ENCODE measurements at regions not wholly inside any gene's neighbourhood (a gene's known extent, or its start where the extent isn't known, plus 50 kb on each side); places are given as distances from the start of the nearest gene placed in this dataset.

DNA sequence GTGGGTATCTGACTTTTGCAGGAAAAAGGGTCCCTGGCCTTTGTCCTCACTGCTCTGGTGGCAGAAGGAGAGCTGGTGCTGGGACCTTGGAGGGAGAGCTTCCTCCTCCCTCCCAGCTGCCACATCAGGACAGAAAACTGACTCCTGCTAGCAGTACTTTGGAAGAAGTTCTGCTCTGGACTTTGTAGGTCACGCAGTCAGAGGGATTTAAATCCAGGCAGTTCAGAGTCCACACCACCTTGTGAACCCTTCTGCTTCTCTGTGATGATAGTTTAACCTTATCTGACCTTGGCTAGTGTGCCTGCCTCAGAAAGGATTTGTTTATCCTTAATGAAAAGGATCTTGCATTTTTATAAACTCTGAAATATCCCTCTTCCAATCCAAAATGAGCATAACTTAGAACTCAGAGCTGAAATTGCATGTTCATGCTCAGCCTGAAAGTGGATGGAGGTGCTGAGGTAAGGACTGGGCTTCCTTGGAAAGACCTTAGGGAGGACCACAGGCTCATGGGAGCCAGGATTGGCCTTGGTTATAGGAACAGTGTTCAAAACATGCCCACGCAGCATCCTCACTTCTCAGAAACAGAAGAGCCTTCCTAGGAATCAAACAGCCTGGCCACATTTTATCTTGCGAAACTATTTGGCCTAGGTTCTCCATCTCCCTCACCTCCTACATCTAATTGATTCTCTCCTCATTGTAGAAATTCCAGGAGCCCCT is 123.9 kb upstream of the SASH1 start:
- no peaks in the 10 kb centered on the region for H3K36me3 Mint-ChIP-seq (ENCODE audit: insufficient read depth)
- DNase-seq (no peak), ATAC-seq (no peak)
- no peaks in the 10 kb centered on the region for H3K4me1 Mint-ChIP-seq (ENCODE audit: low read depth)
- no peaks in the 10 kb centered on the region for H3K9me3 Mint-ChIP-seq
- H3K4me3 Mint-ChIP-seq = no peak overlapping the region
- H3K27me3 Mint-ChIP-seq (ENCODE audit: low read depth) = peaks cover 31% of the 10 kb centered on the region

DNA sequence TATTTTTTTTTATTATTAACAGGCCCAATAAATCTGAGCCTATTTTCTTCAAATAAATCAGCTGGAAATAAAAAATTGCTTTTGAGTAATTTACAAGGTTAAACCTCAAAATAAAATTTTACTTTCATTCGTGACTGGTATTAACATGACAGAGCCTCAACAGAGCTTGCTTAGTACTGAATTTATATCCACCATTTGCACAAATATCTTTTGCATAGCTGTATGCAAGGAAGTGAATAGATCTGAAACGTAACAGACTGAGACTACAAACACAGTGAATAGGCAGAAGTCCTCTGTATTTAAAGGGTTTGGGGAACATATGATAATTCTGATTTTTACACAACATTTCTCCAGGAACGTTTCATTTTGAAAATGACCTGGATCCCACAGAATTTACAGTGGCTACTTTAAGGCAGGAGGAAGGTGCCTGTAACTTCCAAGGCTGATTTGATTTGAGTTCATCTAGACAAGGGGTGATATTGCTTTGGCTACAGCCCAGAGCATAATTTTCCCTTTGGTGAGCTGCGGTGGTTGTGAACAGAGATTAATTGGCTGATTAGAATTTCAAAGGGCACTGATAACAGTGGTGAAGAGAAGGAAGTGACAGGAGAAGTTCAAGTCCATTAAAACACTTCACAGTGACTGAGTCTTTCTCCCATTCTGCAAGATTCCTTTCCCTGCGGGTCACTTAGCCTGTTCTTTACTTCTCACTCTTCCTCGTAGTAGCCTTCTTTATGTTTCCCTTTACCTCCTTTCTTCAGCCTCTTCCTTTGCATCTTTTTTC is 121.2 kb upstream of the SASH1 start:
- H3K27me3 Mint-ChIP-seq (ENCODE audit: low read depth) = peaks cover 29% of the 10 kb centered on the region
- H3K4me3 Mint-ChIP-seq = no peak overlapping the region
- ATAC-seq (no peak), DNase-seq (no peak)
- no peaks in the 10 kb centered on the region for H3K9me3 Mint-ChIP-seq
- H3K4me1 Mint-ChIP-seq (ENCODE audit: low read depth) = no peaks in the 10 kb centered on the region
- no peaks in the 10 kb centered on the region for H3K36me3 Mint-ChIP-seq (ENCODE audit: insufficient read depth)

DNA sequence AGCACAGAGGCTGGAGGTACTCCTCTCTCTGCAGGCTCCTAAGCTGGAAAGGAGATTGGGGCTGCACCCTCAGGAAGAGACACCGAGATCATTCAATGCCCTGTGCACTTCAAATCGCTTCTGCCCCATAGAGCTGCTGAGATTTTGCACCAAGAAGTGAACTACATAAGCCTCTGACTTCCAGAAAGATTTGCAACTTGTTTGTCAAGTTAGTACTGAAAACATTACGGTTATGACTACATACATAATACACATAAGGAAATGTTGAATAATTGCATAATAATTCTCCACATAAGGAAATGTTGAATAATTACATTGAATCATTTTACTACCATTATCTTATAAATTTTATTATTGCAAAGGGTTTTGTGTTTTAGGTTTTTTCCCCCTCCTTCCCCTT is 120.3 kb upstream of the SASH1 start:
- Mint-ChIP-seq H3K4me1 (ENCODE audit: low read depth) (no peaks in the 10 kb centered on the region), H3K9me3 (no peaks in the 10 kb centered on the region), H3K27me3 (ENCODE audit: low read depth) (peaks cover 25% of the 10 kb centered on the region), H3K4me3 (no peak overlapping the region), H3K36me3 (ENCODE audit: insufficient read depth) (no peaks in the 10 kb centered on the region)
- DNase-seq = no peak
- no peak for ATAC-seq

DNA sequence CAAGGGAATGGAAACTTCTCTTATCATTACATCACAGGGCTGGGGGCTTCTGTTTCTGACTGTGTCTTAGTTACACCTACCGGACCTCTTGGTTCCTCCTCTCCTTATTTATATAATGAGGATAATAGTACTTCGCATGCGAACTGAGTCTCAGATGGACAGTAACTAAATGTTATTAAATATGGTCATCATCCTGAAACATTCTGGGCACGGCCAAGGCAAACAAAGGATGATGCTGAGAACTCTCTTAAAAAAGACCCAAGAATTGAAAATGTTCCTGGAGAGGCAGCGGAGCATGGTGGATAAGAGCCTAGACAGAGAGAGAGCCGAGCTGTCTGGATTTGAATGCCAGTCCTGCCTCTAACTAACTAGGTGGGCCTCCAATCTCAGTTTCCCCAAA is 119.8 kb upstream of the SASH1 start:
- H3K36me3 Mint-ChIP-seq (ENCODE audit: insufficient read depth) = no peaks in the 10 kb centered on the region
- ATAC-seq (no peak), DNase-seq (no peak)
- no peak overlapping the region for H3K4me3 Mint-ChIP-seq
- H3K4me1 Mint-ChIP-seq (ENCODE audit: low read depth) = no peaks in the 10 kb centered on the region
- peaks cover 29% of the 10 kb centered on the region for H3K27me3 Mint-ChIP-seq (ENCODE audit: low read depth)
- H3K9me3 Mint-ChIP-seq = no peaks in the 10 kb centered on the region

DNA sequence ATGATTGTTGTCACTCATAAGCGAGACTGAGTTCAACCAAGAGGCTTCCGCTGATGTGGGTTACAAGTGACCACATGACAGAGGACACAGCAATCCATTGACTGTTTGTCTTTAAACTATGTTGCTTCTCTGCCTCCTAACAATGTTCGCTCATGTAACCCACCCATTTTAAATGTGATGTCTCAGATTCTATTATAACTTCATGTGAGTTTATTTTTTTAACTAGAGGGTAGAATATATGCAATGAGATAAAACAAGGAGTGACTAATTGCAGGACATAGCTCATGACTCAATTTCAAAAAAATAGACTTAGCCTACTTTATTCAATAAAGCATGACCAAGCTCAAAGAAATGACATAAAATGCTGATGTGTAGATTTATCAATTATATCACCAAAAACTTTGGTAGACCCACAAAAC is 119.2 kb upstream of the SASH1 start:
- Mint-ChIP-seq H3K9me3 (no peaks in the 10 kb centered on the region), H3K4me1 (ENCODE audit: low read depth) (no peaks in the 10 kb centered on the region), H3K4me3 (no peak overlapping the region), H3K36me3 (ENCODE audit: insufficient read depth) (no peaks in the 10 kb centered on the region), H3K27me3 (ENCODE audit: low read depth) (peaks cover 29% of the 10 kb centered on the region)
- DNase-seq (no peak), ATAC-seq (no peak)

DNA sequence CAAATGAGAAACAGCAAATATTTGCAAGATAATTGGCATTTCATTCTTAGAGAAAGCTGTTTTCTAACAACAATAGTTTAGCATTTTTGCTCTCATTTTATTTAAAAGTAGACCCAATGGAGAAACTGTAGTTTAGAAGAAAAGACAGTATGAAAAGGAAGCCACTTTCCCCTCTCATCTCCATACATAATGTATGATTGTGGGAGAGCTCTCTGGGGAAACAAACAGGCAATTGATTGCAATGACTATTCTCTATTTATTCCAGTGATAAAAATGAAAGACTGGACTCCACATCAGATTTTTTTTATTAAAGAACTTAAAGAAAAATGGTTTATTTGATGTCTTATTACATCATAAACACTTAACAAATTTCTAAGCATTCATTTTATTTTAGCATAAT is 116.8 kb upstream of the SASH1 start:
- no peak for DNase-seq

DNA sequence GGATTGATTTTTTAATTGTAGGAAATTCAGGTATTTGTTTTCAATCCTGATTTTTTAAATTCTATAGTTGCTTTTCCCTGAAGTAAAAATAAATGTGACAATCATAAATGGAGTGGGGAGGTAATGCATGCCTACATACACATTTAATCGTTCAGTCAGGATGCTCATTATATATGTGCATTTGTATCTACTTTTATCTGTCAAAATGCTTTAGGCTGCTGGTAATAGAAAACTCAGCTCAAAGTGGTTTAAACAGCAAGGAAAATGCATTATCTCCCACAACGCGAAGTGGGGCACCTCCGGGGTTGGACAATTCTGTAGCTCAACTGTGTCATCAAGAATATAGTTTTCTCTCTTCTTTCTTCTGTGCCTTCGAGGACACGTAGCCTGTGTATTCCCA is 116.4 kb upstream of the SASH1 start:
- Mint-ChIP-seq H3K4me1 (ENCODE audit: low read depth) (no peaks in the 10 kb centered on the region), H3K27me3 (ENCODE audit: low read depth) (peaks cover 22% of the 10 kb centered on the region), H3K9me3 (no peaks in the 10 kb centered on the region), H3K4me3 (no peak overlapping the region), H3K36me3 (ENCODE audit: insufficient read depth) (no peaks in the 10 kb centered on the region)
- DNase-seq = no peak
- no peak for ATAC-seq

More for the DNA sequence above, 116.8 kb upstream of the SASH1 start:
- Mint-ChIP-seq H3K4me3 (no peak overlapping the region), H3K9me3 (no peaks in the 10 kb centered on the region), H3K36me3 (ENCODE audit: insufficient read depth) (no peaks in the 10 kb centered on the region), H3K27me3 (ENCODE audit: low read depth) (peaks cover 24% of the 10 kb centered on the region), H3K4me1 (ENCODE audit: low read depth) (no peaks in the 10 kb centered on the region)
- no peak for ATAC-seq

DNA sequence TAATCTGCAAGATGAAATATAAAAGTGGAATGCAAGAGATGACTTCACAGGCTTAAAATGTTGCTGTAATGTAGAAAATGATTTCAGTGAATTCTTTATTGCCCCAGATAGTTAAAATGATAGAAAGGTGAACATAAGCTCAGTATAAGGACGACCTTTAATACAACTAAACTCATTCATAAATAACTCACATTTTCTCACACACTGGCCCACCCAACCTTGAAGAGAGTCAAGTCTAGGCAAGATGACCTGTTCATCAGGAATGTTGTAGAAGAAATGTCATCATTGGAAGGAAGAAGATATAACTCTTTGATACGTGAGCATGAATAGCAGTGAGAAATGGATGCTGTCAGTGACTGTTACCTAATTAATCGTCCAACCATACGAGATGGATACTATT is 111.1 kb upstream of the SASH1 start:
- no peak for ATAC-seq
- H3K36me3 Mint-ChIP-seq (ENCODE audit: insufficient read depth) = no peaks in the 10 kb centered on the region

DNA sequence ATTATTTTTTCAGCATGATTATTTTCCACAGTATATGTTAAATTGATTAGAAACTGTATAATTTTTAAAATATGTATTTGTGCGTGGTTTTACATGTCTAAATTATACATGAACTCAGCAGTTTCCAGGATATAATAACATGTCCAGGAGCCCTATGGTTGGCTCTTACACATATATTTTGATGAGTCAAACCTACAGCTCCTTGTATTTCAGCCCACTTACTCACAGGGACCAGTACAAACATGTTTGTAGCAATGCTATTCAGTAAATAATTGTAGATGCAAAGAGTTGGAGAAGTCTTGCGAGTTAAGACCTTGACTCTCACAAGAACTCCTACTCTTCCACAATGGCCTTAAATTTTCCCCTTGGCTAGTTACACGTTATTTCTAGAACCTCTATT is 107.2 kb upstream of the SASH1 start:
- Mint-ChIP-seq H3K27me3 (ENCODE audit: low read depth) (peaks cover 21% of the 10 kb centered on the region), H3K4me3 (no peak overlapping the region), H3K9me3 (no peaks in the 10 kb centered on the region), H3K36me3 (ENCODE audit: insufficient read depth) (no peaks in the 10 kb centered on the region), H3K4me1 (ENCODE audit: low read depth) (no peaks in the 10 kb centered on the region)
- DNase-seq (no peak), ATAC-seq (no peak)

More for the DNA sequence above, 111.1 kb upstream of the SASH1 start:
- H3K9me3 Mint-ChIP-seq = no peaks in the 10 kb centered on the region
- no peak for DNase-seq
- H3K4me1 Mint-ChIP-seq (ENCODE audit: low read depth) = no peaks in the 10 kb centered on the region
- peaks cover 24% of the 10 kb centered on the region for H3K27me3 Mint-ChIP-seq (ENCODE audit: low read depth)
- no peak overlapping the region for H3K4me3 Mint-ChIP-seq

DNA sequence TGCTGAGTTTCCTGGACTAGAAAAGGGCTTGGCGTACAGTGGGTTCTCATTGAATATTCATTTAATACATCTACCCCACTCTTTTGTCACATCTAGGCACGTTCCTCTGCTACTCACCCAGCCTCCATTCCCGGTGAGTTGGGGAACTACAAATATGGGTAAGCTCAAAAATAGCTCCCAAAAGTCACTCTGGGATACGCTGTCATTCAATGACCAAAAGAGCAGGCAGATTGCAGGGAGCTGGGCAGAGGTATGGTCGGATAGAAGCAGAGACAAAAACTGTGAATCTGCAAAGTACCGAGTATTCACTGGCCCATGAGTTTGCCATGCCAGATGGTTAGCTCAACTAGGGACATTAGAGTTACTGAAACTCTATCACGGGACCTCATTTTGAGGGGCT is 103.9 kb upstream of the SASH1 start:
- H3K36me3 Mint-ChIP-seq (ENCODE audit: insufficient read depth) = no peaks in the 10 kb centered on the region
- ATAC-seq = no peak
- H3K4me1 Mint-ChIP-seq (ENCODE audit: low read depth) = no peaks in the 10 kb centered on the region
- DNase-seq = no peak
- peaks cover 11% of the 10 kb centered on the region for H3K27me3 Mint-ChIP-seq (ENCODE audit: low read depth)
- no peak overlapping the region for H3K4me3 Mint-ChIP-seq
- no peaks in the 10 kb centered on the region for H3K9me3 Mint-ChIP-seq

DNA sequence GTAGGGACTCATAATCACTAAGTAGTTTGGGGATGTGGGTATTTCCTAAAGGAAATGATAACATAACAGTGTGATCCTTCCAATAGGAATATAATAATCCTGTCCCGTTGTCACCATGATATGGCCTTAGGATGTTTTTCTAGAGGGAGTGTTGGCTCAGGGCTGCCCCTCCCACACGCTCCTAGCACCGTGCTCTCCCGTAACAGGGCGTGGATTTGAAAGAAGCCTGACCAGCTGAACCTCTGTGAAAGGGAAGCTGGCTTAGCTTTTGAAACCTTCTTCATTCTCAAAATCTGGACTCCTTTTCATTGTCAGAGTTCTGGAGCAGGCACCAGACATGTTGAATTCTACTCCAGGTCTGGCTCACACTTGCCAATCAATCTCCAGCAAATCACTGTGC is 103.4 kb upstream of the SASH1 start:
- Mint-ChIP-seq H3K4me3 (no peak overlapping the region), H3K36me3 (ENCODE audit: insufficient read depth) (no peaks in the 10 kb centered on the region), H3K27me3 (ENCODE audit: low read depth) (peaks cover 13% of the 10 kb centered on the region), H3K9me3 (no peaks in the 10 kb centered on the region), H3K4me1 (ENCODE audit: low read depth) (no peaks in the 10 kb centered on the region)
- ATAC-seq (no peak), DNase-seq (no peak)

DNA sequence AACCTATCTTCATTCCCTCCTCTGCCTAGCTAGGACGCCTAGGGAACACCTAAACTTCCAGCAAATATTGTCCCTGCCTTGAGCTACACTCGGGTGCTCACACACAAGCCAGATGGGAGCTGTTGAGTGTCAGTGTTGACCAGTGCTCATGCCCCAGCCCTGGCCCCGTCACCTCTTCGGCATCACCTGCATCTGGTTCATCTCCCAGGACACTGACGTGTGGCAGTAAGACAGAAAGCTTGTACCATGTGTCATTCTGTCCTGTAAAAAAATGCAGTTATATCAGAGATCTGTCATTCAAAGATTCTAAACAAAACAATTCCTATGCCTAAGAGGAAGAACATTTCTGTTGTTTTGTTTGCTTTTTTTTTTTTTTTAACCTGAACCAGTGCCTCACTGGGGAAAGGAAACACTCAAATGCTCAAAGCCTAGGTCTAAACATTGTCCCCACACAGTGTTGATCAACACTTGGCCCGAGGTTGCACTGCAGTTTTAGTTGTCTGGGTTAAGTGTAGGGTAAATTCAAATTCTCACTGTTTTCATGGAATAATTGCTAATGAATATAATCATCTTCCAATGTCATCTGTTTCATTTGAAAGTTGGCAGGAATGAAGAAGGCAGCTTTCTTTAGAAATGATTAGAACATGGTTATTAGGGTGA is 102.7 kb upstream of the SASH1 start:
- ATAC-seq (no peak), DNase-seq (no peak)
- no peak overlapping the region for H3K4me3 Mint-ChIP-seq
- H3K9me3 Mint-ChIP-seq = no peaks in the 10 kb centered on the region
- no peaks in the 10 kb centered on the region for H3K36me3 Mint-ChIP-seq (ENCODE audit: insufficient read depth)
- peaks cover 15% of the 10 kb centered on the region for H3K27me3 Mint-ChIP-seq (ENCODE audit: low read depth)
- no peaks in the 10 kb centered on the region for H3K4me1 Mint-ChIP-seq (ENCODE audit: low read depth)

DNA sequence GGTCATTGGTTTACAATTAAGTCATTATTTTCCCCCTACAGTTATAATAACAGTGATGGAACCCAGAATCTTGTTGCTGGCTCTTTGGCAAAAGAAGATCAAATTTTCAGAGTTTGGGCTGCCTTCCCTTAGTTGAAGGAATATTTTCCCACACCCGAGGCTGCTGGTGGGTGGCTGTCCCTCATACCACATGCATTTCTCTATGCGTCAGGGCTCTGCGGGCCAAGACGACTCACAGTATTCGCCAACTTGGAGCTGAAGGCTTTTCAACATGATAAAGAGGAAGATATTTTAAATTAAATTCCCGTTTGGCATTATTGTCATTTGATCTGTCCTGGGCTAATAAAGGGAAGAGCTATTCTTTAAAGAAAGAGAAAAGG is 102.2 kb upstream of the SASH1 start:
- H3K4me3 Mint-ChIP-seq = no peak overlapping the region
- H3K27me3 Mint-ChIP-seq (ENCODE audit: low read depth) = peaks cover 18% of the 10 kb centered on the region
- no peaks in the 10 kb centered on the region for H3K4me1 Mint-ChIP-seq (ENCODE audit: low read depth)
- no peaks in the 10 kb centered on the region for H3K36me3 Mint-ChIP-seq (ENCODE audit: insufficient read depth)
- no peaks in the 10 kb centered on the region for H3K9me3 Mint-ChIP-seq
- ATAC-seq (no peak), DNase-seq (no peak)

DNA sequence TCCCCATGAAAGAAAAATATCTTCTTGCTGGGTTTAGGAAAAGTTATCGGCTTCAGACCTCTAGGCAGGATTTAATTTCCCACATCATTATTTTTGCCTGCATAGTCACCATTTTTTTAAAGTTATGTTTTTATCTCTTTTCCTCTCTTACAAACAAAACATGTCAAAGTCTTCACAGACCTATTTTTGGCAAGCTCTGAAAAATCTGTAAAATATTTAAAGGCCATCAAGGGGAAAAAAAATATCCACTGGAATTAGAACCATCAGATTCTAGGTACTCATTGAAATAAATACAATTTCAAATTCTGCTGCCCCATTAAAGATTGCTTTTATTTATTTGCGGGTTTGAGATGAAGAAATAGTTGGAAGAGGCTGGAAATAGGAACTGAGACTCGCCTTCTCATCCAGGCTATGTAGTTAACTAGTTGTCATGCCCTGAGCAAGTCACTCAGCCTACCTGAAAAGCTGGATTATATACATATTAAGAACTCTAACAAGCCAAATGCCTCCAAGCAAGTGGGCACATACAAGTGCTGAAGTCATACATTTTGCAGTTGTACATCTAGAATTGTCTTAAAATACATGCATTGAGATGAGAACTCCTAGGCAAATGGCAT is 101.7 kb upstream of the SASH1 start:
- Mint-ChIP-seq H3K27me3 (ENCODE audit: low read depth) (peaks cover 19% of the 10 kb centered on the region), H3K4me1 (ENCODE audit: low read depth) (no peaks in the 10 kb centered on the region), H3K9me3 (no peaks in the 10 kb centered on the region), H3K4me3 (no peak overlapping the region), H3K36me3 (ENCODE audit: insufficient read depth) (no peaks in the 10 kb centered on the region)
- ATAC-seq = no peak
- no peak for DNase-seq

Data from activated T-cell treated with anti-CD3 and anti-CD28 coated beads, Interleukin-2, amount 50 U/mL, for 4 hours (primary cell).